Islet of Langerhans (tissue), 1 donor: ENCODE measurements at regions not wholly inside any gene's neighbourhood (a gene's known extent, or its start where the extent isn't known, plus 50 kb on each side); places are given as distances from the start of the nearest gene placed in this dataset.

Source experiments
- FAIRE-seq: peaks from one replicate; lab custom pipeline; 2011; peaks lifted over from hg19 to GRCh38; lab: Jason Lieb, UNC

GRCh38 chr22:49435596-49435995 is 392.1 kb downstream of the BRD1 start:
- FAIRE-seq = no peak

DNA sequence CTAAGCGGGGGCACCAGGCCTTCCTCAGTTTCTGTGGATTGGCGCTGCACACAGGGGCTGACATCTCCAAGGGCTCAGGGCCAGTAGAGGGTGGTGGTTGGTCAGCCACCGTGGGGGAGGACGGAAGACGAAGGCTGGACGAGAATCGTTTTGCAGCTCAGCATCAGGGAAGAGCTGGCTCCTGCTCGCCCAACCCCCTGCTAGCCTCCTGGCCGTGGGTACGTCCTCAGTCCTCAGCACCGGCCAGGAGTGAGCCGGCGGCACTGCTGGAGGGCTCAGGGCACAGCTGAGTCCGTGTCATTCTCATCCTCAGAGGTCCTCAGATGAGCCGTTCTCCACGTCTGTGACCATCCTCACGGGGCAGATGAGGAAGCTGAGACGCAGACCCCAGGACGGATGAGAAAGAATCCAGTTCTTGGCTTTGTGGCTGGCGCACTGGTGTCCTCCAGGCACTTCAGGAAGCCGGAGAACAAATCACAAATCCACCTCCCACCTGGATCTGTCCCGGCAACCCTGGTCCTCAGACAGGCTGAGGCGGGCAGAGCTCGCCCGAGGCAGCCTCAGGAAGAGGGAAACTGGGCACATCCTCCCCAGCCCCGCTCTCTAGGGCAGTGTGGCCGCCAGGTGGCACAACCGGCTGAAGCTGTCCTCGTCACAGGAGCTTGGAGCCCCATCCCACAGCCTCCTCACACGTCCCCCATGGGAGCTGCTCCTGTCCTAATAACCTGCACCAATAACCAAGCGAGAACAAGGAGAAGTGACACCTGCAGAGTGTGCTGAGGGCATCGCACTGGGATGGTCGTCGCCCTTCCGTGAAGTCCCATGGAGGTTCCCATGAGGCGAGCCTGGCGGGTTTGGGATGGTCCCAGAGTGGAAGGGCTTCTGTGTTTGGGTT is 393.7 kb downstream of the BRD1 start:
- no peak for FAIRE-seq

GRCh38 chr22:49432897-49433443 is 394.7 kb downstream of the BRD1 start:
- no peak for FAIRE-seq

DNA sequence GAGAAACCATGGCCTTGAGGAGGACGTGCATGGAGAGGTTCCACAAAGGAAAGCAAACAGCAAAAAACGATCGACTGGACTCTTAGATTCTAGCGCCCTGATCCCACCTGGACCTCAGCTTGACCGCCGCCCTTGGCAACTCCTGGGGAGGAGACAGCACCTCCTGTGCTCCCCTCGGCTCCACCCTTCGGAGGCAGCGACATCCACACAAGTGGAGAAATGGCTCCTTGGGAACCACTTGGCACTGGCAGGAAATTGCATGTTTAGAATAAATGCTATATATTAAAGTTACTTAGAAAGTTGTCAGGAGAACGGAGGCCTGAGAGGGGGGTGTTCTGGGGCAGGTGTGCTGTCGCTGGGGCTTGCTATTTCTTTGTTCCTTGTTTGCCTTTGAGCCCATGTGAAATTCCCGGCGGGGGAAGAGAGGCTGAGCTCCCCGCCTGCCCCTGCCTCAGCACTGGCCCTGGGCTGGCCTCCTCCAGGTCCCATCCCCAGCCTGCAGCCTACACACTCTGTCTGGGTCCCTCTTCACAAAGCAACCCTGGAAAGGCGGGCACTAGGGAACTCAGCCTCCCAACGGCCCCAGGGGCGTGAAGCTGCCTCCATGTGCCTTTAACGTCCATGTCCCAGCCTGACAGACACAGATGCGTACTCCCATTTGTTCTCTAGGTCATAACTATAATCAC is 395.3 kb downstream of the BRD1 start:
- no peak for FAIRE-seq

- FAIRE-seq = no peak
These were observed 396.1 kb downstream of the BRD1 start for GRCh38 chr22:49431551-49431950.

- FAIRE-seq = no peak
These were observed 398.6 kb downstream of the BRD1 start for GRCh38 chr22:49429066-49429465.

- FAIRE-seq = no peak
These were observed 399.7 kb downstream of the BRD1 start for GRCh38 chr22:49427941-49428340.

DNA sequence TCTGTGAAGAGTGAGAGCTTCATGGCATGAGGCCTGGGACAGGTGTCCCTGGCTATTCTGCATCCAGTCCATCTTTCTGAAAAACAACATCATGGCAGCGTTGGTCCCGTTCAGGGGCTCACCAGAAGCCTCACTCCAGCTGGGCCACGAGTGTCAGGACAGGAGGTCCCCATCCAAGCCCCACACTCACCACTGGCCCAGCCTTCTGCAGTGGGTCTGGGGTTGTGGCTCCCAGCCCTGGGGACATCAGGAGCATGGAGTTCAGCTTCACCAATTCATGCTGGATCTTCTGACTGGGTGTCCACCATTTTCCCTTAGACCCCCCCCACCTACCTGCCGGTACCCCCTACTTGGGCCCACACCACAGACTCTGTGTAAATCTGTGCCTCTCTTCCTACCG is 400.3 kb downstream of the BRD1 start:
- FAIRE-seq = no peak

- FAIRE-seq = no peak
These were observed 400.9 kb downstream of the BRD1 start for GRCh38 chr22:49426618-49427266.

DNA sequence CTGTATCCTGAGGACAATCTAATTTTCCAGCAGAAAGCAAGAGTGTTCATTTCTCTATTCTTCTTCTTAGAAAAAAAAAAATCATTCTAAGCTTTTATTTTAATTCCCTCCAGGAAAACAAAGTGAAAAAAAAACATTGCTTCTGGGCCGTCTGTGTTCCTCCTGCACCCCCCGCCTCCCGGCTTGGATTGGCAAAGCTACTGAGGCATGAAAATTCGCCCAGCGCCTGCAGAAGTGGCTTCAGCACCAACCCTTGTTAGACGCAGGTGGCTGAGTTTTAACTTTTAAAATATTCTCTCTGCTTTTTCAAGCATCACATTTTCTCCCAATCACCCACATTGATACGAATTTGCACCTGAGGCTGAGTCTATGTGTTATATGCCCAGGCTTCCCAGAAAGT is 401.6 kb downstream of the BRD1 start:
- FAIRE-seq = no peak

DNA sequence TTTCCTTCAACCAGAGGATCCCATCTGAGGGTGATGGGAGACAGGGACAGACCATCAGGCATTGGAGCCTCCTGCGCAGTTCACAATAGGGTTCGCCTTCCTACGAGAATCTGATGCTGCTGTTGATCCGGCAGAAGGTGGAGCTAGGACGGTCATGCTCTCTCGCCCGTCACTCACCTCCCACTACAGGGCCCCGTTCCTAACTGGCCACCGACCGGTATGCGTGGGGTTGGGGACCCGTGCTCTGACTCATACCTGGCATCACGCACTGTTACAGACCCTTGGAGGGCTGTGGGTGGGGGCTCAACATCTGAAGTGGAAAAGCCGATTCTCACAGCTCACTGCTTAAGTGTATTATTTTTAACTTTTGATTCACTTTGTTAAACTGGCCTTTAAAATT is 402.3 kb downstream of the BRD1 start:
- no peak for FAIRE-seq

GRCh38 chr22:49424893-49425270 is 402.8 kb downstream of the BRD1 start:
- no peak for FAIRE-seq

- FAIRE-seq = no peak
These were observed 404.5 kb downstream of the BRD1 start for GRCh38 chr22:49423125-49423650.

- FAIRE-seq = no peak
These were observed 405.0 kb downstream of the BRD1 start for GRCh38 chr22:49422701-49423100.

DNA sequence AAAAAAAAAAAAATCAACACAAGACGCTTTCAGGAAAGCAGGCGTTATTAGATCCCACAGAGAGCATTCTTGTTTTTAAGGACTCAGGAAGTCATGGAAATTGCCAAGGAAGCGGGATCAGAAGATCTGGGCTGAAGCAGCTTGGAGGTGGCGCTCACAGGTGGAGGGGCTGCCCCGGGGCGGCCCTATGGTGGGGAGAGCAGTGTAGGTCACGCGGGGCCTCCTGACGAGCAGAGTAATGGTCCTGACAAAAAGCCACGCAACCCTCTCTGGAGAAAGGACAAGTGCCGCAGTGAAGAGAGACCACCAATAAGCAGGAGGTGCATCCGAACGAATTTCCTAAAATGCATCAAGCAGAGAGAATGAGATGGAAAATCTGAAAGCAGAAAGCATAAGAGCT is 407.0 kb downstream of the BRD1 start:
- FAIRE-seq = no peak

DNA sequence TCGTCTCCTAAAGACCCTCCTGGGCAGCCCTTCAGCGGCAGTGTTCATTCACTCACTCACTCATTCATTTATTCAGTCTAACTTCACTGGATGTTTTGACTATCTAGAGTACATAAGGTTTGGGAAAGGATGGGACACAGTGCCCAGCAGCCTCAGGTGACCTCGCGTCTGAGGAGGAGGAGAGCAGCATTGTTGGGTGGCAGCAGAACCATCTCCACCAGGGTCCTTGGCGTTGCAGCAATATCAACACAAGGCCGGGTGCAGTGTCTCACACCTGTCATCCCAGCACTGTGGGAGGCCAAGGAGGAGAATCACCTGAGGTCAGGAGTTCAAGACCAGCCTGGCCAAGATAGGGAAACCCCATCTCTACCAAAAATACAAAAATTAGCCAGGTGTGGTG is 408.0 kb downstream of the BRD1 start:
- no peak for FAIRE-seq

DNA sequence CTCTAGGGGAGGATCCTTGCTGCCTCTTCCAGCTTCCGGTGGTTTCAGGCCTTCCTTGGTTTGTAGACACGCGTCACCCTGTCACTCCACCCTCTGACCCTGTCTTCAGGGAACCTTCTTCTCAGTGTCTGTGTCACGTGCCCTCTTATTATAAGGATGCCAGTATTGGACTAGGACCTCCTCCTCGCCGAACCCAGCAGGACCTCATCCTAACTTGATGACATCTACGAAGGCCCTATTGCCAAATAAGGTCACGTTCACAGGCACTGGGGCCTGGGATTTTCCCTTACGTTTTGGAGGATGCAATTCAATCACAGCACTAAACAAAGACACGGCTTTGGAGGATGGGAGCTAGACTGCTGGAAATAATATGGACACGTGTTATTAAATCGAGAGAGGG is 408.7 kb downstream of the BRD1 start:
- no peak for FAIRE-seq

DNA sequence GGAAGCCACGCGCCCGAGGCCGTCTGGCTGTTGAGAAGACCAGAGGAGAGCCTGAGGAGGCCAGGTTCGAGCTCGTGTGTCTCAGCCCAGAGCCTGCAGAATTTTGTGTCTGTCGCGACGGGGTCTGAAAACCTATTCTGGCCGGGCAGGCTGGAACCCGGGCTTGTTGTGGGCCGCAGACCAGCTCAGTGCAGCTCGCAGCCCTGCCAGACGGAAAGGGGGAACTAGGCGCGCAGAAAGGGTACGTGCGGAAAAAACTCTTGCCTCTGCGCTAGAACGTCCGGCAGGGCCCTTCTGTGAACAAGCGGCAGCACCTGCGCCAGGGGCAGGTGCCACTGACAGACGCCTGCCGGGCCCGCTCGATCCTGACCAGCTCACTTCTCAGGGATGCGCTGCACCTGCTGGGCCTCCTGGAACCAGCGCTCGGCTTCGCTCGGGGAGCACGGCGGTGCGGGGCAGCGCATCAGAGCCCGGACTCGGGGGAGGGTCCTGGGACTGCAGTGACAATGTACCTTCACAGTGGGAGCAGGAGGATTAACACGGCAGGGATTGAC is 409.3 kb downstream of the BRD1 start:
- no peak for FAIRE-seq

DNA sequence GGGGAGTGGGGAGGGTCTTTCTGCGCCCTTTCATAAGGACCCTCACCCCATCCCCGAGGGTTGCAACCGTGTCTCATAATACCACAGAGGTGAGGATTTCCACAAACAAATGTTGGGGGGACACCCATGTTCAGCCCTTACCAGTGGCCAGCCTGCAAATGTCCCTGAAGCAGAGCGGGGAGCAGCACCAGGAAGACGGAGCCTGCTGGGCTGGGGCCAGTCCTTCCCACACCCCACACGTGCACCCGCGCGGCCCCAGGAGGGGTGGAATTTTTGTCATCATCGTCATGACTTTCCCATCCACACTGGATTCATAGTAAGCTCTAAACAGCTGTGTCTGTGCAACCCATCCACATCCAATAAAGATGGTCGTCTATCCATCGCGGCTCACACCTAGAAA is 409.8 kb downstream of the BRD1 start:
- no peak for FAIRE-seq

DNA sequence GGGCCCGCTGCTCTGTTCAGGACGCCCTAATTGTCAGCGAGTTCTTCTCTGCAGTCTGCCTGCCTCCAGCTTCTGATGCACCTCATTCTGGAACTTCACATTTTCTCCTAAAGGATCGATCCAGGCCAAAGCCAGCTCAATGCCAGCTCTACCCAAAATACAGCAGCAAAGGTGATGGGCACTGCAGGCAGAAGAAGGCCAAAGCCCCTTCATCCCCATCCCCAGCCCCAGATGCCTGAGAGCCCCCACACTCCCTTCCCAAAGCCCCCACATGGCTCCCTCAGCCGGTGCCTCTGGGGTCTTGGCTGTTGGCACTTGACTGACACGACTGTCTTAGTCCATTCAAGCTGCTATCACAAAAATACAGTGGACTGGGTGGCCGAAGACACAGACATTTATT is 410.3 kb downstream of the BRD1 start:
- no peak for FAIRE-seq

GRCh38 chr22:49415151-49415951 is 412.3 kb downstream of the BRD1 start:
- no peak for FAIRE-seq

GRCh38 chr22:49413551-49413950 is 414.1 kb downstream of the BRD1 start:
- no peak for FAIRE-seq
